HG02870 (cell line): ENCODE measurements at regions not wholly inside any gene's neighbourhood (a gene's known extent, or its start where the extent isn't known, plus 50 kb on each side); places are given as distances from the start of the nearest gene placed in this dataset.
"Not testable (repeated sequence)": the region's sequence is repeated elsewhere in the genome, so short reads cannot be mapped to it uniquely, and the experiment has no call there.

Experiments
- ATAC-seq: cut with Tn5 transposase; IDR thresholded peaks from one replicate; pipeline ENCODE4 v1.9.1; 2021; ENCODE audit warnings: mild to moderate bottlenecking, moderate library complexity; ENCODE audit not compliant: unreplicated experiment

GRCh38 chr6:168795611-168796010 is 354.6 kb downstream of the SMOC2 start:
- not testable (repeated sequence) for ATAC-seq

GRCh38 chr6:168794491-168794890 is 353.5 kb downstream of the SMOC2 start:
- no peak for ATAC-seq

GRCh38 chr6:168793649-168794048 is 352.7 kb downstream of the SMOC2 start:
- no peak for ATAC-seq

GRCh38 chr6:168791917-168792316 is 350.9 kb downstream of the SMOC2 start:
- ATAC-seq: no peak

- no peak for ATAC-seq
These were observed 348.7 kb downstream of the SMOC2 start for GRCh38 chr6:168789699-168790098.

GRCh38 chr6:168785720-168786511 is 344.9 kb downstream of the SMOC2 start:
- no peak for ATAC-seq

- ATAC-seq: no peak
These were observed 343.4 kb downstream of the SMOC2 start for GRCh38 chr6:168784426-168784825.

GRCh38 chr6:168783720-168784119 is 342.7 kb downstream of the SMOC2 start:
- ATAC-seq: no peak

GRCh38 chr6:168782187-168782751 is 341.3 kb downstream of the SMOC2 start:
- no peak for ATAC-seq

- no peak for ATAC-seq
These were observed 337.2 kb downstream of the SMOC2 start for GRCh38 chr6:168778201-168778600.

GRCh38 chr6:168774381-168774780 is 333.4 kb downstream of the SMOC2 start:
- no peak for ATAC-seq

GRCh38 chr6:168773788-168774187 is 332.8 kb downstream of the SMOC2 start:
- no peak for ATAC-seq

- no peak for ATAC-seq
These were observed 324.8 kb downstream of the SMOC2 start for GRCh38 chr6:168765752-168766151.

GRCh38 chr6:168756009-168756634 is 315.1 kb downstream of the SMOC2 start:
- no peak for ATAC-seq

- no peak for ATAC-seq
These were observed 305.7 kb downstream of the SMOC2 start for GRCh38 chr6:168746643-168747042.

GRCh38 chr6:168746013-168746412 is 305.0 kb downstream of the SMOC2 start:
- no peak for ATAC-seq

GRCh38 chr6:168744861-168745260 is 303.9 kb downstream of the SMOC2 start:
- ATAC-seq: no peak

- no peak for ATAC-seq
These were observed 301.2 kb downstream of the SMOC2 start for GRCh38 chr6:168741942-168742782.

- no peak for ATAC-seq
These were observed 300.3 kb downstream of the SMOC2 start for GRCh38 chr6:168741305-168741704.

GRCh38 chr6:168739381-168739780 is 298.4 kb downstream of the SMOC2 start:
- no peak for ATAC-seq

GRCh38 chr6:168737481-168737880 is 296.5 kb downstream of the SMOC2 start:
- ATAC-seq: no peak
